GM23338 (cell line): ENCODE measurements at regions not wholly inside any gene's neighbourhood (a gene's known extent, or its start where the extent isn't known, plus 50 kb on each side); places are given as distances from the start of the nearest gene placed in this dataset.

Experiments
- CREB1 ChIP-seq: fragments of 250-450 bp; sonication (Bioruptor Pico); IDR thresholded peaks from 2 replicates; pipeline ENCODE4 v1.5.0; 2020; ENCODE audit warnings: low read depth, mild to moderate bottlenecking, moderate library complexity
- CTCF ChIP-seq, 2 experiments: fragments of 200-600 bp in 1 of 2; sonication (generic) in 1 of 2; conservative IDR thresholded peaks; 2 replicates each; pipeline versions ENCODE4 v1.5.1 to v1.6.1; 2016 to 2017; ENCODE audit warnings: antibody characterized with exemption in 2 of 2, low read depth in 2 of 2, mild to moderate bottlenecking in 2 of 2, moderate library complexity in 1 of 2
- POLR2AphosphoS5 ChIP-seq: IDR thresholded peaks from 2 replicates; pipeline ENCODE4 v1.6.1; 2016; ENCODE audit warnings: antibody characterized with exemption, low read depth
- REST ChIP-seq: IDR thresholded peaks from one replicate; pipeline ENCODE4 v1.6.1; 2018; ENCODE audit warnings: antibody characterized with exemption; ENCODE audit not compliant: unreplicated experiment

- TF ChIP-seq POLR2AphosphoS5, result no peak
- TF ChIP-seq CTCF (conservative IDR thresholded peaks at IDR 0.05; ENCODE audit: low read depth in 2 of 2), result no peak
- no peak for TF ChIP-seq REST
- TF ChIP-seq CREB1 (CRISPR knock-in tag), result no peak
These were observed 684.6 kb upstream of the ID2 start for GRCh38 chr2:7997279-7997678.
